Activated CD8-positive, alpha-beta T cell treated with anti-CD3 and anti-CD28 coated beads, Interleukin-2, amount 10 ng/mL, durations not matched to agents 7 days and 5 days (primary cell): ENCODE measurements at regions not wholly inside any gene's neighbourhood (a gene's known extent, or its start where the extent isn't known, plus 50 kb on each side); places are given as distances from the start of the nearest gene placed in this dataset.
"Not testable (repeated sequence)": the region's sequence is repeated elsewhere in the genome, so short reads cannot be mapped to it uniquely, and the experiment has no call there.

Experiments used
- ATAC-seq: fragments of 150-1000 bp; cut with Tn5 transposase; one replicate; pipeline ENCODE4 v1.10.0; 2021; ENCODE audit warnings: moderate library complexity
- CTCF ChIA-PET: fragments of 350-600 bp; sonication (Branson Sonifier 250); formaldehyde crosslinking; loops from one replicate; lab custom pipeline; 2021; ENCODE audit warnings: antibody characterized with exemption; lab: Charles Lee
- POLR2A ChIA-PET: fragments of 350-600 bp; sonication (Branson Sonifier 250); formaldehyde crosslinking; loops from one replicate; lab custom pipeline; 2021; ENCODE audit warnings: antibody characterized with exemption; lab: Charles Lee
- DNase-seq: peaks from one replicate; pipeline ENCODE4 v3.0.0-alpha.2; 2020
- H3K27ac Mint-ChIP-seq: one replicate; pipeline ENCODE4 v1.8.0; 2021; ENCODE audit warnings: mild to moderate bottlenecking, mixed read lengths
- H3K27me3 Mint-ChIP-seq: one replicate; pipeline ENCODE4 v1.8.0; 2021; ENCODE audit warnings: low read depth, mixed read lengths
- H3K36me3 Mint-ChIP-seq: one replicate; pipeline ENCODE4 v1.8.0; 2021; ENCODE audit warnings: low read depth, mixed read lengths
- H3K4me1 Mint-ChIP-seq: one replicate; pipeline ENCODE4 v1.8.0; 2021; ENCODE audit warnings: low read depth, mixed read lengths
- H3K4me3 Mint-ChIP-seq: one replicate; pipeline ENCODE4 v1.8.0; 2021; ENCODE audit warnings: mild to moderate bottlenecking, mixed read lengths
- H3K9me3 Mint-ChIP-seq: one replicate; pipeline ENCODE4 v1.8.0; 2022; ENCODE audit warnings: mixed read lengths; ENCODE audit not compliant: insufficient read depth

DNA sequence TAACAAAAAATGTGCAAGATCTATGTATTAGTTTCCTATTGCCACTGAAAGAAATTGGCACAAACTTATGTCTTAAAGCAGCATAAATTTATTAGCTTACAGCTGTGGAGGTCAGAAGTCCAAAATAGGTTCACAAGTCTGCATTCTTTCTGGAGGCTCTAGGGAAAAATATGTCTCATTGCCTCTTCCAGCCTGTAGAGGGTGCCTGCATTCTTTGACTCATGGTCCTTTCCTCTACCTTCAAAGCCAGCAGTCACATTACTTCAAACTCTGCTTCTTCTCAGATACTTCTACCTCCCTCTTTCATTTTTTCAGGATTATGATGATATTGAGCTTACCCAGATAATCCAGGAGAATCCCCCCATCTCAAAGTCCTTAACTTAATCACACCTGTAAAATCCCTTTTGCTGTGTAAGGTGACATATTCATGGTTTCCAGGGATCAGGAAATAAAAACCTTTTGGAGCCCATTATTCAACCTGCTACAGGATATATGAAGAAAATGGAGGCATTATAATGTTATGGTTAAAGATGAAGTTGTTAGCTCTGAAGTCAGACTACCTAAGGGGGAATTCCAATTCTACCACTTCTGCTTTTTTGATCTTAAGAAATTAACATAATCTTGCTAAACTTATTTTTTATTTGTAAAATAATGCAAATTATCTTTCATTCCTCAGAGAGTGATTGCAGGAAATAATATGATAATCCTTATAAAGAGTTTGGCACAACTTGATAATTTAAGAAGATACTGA, 686.2 kb downstream of the PRIM2 start:
- CTCF ChIA-PET, POLR2A ChIA-PET: not testable (repeated sequence)

GRCh38 chr6:58007334-58008000, 690.0 kb downstream of the PRIM2 start:
- H3K27me3 Mint-ChIP-seq, CTCF ChIA-PET, H3K4me3 Mint-ChIP-seq, H3K36me3 Mint-ChIP-seq, POLR2A ChIA-PET, DNase-seq, H3K27ac Mint-ChIP-seq, ATAC-seq, H3K9me3 Mint-ChIP-seq, H3K4me1 Mint-ChIP-seq: not testable (repeated sequence)

More for the DNA sequence above, 686.2 kb downstream of the PRIM2 start:
- not testable (repeated sequence) for H3K27me3 Mint-ChIP-seq, H3K9me3 Mint-ChIP-seq, H3K4me3 Mint-ChIP-seq, ATAC-seq, H3K27ac Mint-ChIP-seq, H3K4me1 Mint-ChIP-seq, DNase-seq, H3K36me3 Mint-ChIP-seq

DNA sequence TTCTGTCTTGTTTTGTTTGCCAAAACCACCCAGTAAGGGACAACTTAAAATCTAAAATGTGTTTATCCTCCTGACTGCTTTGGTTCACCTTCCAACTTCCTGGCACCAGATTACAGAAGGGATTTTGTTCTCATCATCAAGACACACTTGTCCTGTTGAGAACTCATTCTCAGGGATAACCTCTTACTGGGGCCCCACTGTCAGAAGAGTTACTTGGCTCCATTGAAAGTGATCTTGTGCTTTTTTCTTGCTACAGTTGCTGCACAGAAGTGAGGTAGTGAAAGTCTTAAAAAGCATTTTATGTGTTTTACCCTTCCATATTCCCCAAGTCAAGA, 690.5 kb downstream of the PRIM2 start:
- DNase-seq, H3K4me3 Mint-ChIP-seq, H3K27me3 Mint-ChIP-seq, ATAC-seq, CTCF ChIA-PET, H3K9me3 Mint-ChIP-seq, H3K4me1 Mint-ChIP-seq, H3K27ac Mint-ChIP-seq, POLR2A ChIA-PET, H3K36me3 Mint-ChIP-seq: not testable (repeated sequence)

GRCh38 chr6:58011954-58012600, 694.6 kb downstream of the PRIM2 start:
- POLR2A ChIA-PET, ATAC-seq, H3K9me3 Mint-ChIP-seq, H3K4me3 Mint-ChIP-seq, H3K4me1 Mint-ChIP-seq, H3K36me3 Mint-ChIP-seq, CTCF ChIA-PET, H3K27me3 Mint-ChIP-seq, DNase-seq, H3K27ac Mint-ChIP-seq: not testable (repeated sequence)

DNA sequence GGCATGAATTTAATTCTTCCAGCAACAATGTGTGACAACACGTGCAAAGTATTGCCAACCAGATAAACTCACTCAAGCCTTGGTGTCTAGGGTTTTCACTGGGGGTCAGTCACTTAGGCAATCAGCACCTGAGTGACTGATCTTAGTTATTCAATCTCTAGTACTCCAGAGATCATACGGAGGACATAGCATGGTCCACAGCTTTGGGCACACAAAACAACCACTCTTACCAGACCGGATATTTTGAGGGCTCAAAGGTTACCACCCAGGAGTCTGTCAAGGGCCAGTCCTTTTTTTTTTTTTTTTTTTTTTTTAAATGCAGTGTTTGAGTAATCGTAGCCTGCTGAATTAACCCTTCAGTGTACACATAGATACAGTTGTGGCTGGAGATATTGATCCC, 699.2 kb downstream of the PRIM2 start:
- H3K4me1 Mint-ChIP-seq, H3K9me3 Mint-ChIP-seq, ATAC-seq, H3K36me3 Mint-ChIP-seq, DNase-seq, H3K4me3 Mint-ChIP-seq, POLR2A ChIA-PET, CTCF ChIA-PET, H3K27ac Mint-ChIP-seq, H3K27me3 Mint-ChIP-seq: not testable (repeated sequence)

- CTCF ChIA-PET, POLR2A ChIA-PET, H3K4me1 Mint-ChIP-seq, DNase-seq, H3K27ac Mint-ChIP-seq, H3K27me3 Mint-ChIP-seq, ATAC-seq, H3K9me3 Mint-ChIP-seq, H3K4me3 Mint-ChIP-seq, H3K36me3 Mint-ChIP-seq: not testable (repeated sequence)
Measured at GRCh38 chr6:58028188-58028587, 710.8 kb downstream of the PRIM2 start.

DNA sequence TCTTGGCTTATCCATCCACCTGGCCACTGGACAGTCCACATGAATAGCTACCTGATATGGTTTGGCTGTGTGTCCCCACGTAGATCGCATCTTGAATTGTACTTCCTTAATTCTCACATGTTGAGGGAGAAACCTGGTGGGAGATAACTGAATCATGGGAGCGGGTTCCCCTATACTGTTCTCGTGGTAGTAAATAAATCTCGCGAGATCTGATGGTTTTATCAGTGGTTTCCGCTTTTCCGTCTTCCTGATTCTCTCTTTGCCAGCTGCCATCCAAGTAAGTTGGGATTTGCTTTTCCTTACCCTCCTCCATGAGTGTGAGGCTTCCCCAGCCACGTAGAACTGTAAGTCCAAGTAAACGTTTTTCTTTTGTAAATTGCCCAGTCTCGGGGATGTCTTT, 720.8 kb downstream of the PRIM2 start:
- DNase-seq, POLR2A ChIA-PET, CTCF ChIA-PET, H3K27me3 Mint-ChIP-seq, H3K4me1 Mint-ChIP-seq, H3K4me3 Mint-ChIP-seq, H3K27ac Mint-ChIP-seq, H3K36me3 Mint-ChIP-seq, ATAC-seq, H3K9me3 Mint-ChIP-seq: not testable (repeated sequence)

DNA sequence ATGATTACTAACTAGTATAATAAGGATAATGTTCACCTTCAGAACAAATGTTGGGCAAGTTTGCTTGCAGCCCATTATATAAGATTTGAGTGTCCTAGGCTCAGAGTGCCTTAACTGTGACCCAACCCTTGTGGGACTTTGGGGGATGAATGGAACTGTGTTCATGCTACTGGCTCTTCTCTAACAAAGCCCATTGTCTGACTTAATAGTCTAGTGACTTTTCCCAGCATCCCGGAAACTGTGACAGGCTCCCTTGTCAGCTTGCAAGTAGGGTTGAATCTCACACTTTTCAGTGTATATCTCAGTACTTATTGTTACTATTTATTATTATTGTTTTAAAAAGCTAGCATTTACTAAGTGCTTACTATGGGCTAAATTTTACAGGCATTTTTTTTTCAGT, 729.2 kb downstream of the PRIM2 start:
- H3K36me3 Mint-ChIP-seq, H3K9me3 Mint-ChIP-seq, DNase-seq, POLR2A ChIA-PET, CTCF ChIA-PET, H3K27ac Mint-ChIP-seq, H3K4me1 Mint-ChIP-seq, H3K27me3 Mint-ChIP-seq, H3K4me3 Mint-ChIP-seq, ATAC-seq: not testable (repeated sequence)

- DNase-seq, H3K27me3 Mint-ChIP-seq, ATAC-seq, H3K36me3 Mint-ChIP-seq, H3K4me1 Mint-ChIP-seq, H3K4me3 Mint-ChIP-seq, H3K27ac Mint-ChIP-seq, CTCF ChIA-PET, POLR2A ChIA-PET, H3K9me3 Mint-ChIP-seq: not testable (repeated sequence)
Measured at GRCh38 chr6:58047389-58047788, 730.0 kb downstream of the PRIM2 start.

- ATAC-seq, H3K36me3 Mint-ChIP-seq, CTCF ChIA-PET, POLR2A ChIA-PET, DNase-seq, H3K9me3 Mint-ChIP-seq, H3K4me1 Mint-ChIP-seq, H3K27ac Mint-ChIP-seq, H3K27me3 Mint-ChIP-seq, H3K4me3 Mint-ChIP-seq: not testable (repeated sequence)
Measured at GRCh38 chr6:58047865-58048264, 730.4 kb downstream of the PRIM2 start.

DNA sequence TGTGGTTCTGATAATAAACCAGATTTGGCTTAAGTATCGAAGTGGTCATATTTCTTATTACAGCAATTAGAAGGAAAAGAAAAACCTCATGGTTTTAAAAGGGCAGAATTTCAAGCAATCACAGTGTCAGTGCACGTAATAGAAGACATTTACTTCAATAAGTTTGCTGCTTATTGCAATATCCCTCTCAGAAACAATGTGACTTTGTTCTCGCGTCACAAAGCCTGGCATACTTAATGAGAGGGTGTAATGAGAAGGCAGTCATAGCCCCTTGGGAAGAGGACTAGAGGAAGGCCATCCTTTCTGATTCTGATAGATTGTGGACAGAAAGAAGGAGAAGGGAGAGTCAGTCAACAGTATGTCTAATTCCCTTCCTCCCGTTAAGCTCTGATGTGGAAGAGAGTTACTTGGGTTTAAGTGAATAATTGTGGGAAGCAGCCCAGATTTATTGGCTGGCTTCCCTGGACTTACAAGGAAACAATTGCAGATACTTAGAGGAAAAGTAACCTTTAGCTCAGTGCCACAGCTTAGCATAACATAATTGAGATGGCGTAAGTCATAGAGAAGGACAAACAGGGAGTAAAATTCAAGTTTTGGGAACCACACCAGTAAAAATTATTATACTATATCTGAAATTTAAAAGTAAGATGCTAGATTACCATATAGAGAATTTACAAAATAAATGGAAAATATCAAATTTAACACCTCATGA, 738.2 kb downstream of the PRIM2 start:
- H3K4me1 Mint-ChIP-seq, H3K27ac Mint-ChIP-seq, H3K27me3 Mint-ChIP-seq, POLR2A ChIA-PET, DNase-seq, H3K36me3 Mint-ChIP-seq, H3K4me3 Mint-ChIP-seq, H3K9me3 Mint-ChIP-seq, CTCF ChIA-PET, ATAC-seq: not testable (repeated sequence)

DNA sequence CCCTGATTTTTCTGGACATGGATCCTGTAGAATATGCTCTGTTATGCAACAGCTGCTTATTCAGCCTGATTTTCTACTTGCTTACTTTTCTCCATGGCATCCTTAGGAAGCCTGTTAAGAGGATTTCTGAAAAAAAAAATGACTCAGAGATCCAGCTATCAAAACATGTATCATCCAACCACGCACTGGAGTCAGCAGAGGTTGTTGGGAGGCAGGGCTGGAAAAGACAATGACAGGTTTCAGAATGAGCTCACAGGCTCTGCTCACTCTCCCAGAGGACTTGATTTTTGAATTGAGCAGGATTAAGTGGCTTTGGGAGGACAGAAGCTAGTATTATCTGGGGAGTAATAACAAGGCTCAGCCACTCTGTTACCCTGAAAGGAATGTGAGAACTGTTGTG, 742.3 kb downstream of the PRIM2 start:
- CTCF ChIA-PET, H3K4me1 Mint-ChIP-seq, POLR2A ChIA-PET, H3K36me3 Mint-ChIP-seq, H3K27ac Mint-ChIP-seq, ATAC-seq, H3K9me3 Mint-ChIP-seq, H3K4me3 Mint-ChIP-seq, DNase-seq, H3K27me3 Mint-ChIP-seq: not testable (repeated sequence)
